Spleen (tissue), 11 donors: ENCODE measurements at regions not wholly inside any gene's neighbourhood (a gene's known extent, or its start where the extent isn't known, plus 50 kb on each side); places are given as distances from the start of the nearest gene placed in this dataset.

Source experiments
- DNase-seq: peaks from one replicate; pipeline ENCODE4 v3.0.0-alpha.2; 2020
- H3K27ac ChIP-seq, 8 donors: fragments of 200-600 bp; sonication (generic) in 7 of 8; 1 replicate in 4 of 8; 2 replicates in 4 of 8; pipeline versions ENCODE4 v1.5.0 to v1.8.0; 2016 to 2021; ENCODE audit warnings: inconsistent platforms in 4 of 8, mild to moderate bottlenecking in 4 of 8, moderate library complexity in 1 of 8
- H3K27me3 ChIP-seq, 7 donors: fragments of 200-600 bp; sonication (generic) in 6 of 7; replicated peaks in 1 of 7; 1 replicate in 4 of 7; 2 replicates in 3 of 7; pipeline versions ENCODE4 v1.5.0 to v1.8.0; 2016 to 2021; ENCODE audit warnings: inconsistent platforms in 3 of 7, mild to moderate bottlenecking in 1 of 7
- H3K36me3 ChIP-seq, 6 donors: fragments of 200-600 bp; sonication (generic) in 5 of 6; 1 replicate in 4 of 6; 2 replicates in 2 of 6; pipeline versions ENCODE4 v1.5.0 to v1.8.0; 2016 to 2021; ENCODE audit warnings: inconsistent platforms in 2 of 6
- H3K4me1 ChIP-seq, 6 donors: fragments of 200-600 bp; sonication (generic) in 5 of 6; 1 replicate in 3 of 6; 2 replicates in 3 of 6; pipeline versions ENCODE4 v1.5.0 to v1.8.0; 2016 to 2021; ENCODE audit warnings: inconsistent platforms in 3 of 6
- H3K4me3 ChIP-seq, 8 donors: fragments of 200-600 bp; sonication (generic) in 7 of 8; 1 replicate in 4 of 8; 2 replicates in 4 of 8; pipeline versions ENCODE4 v1.5.0 to v1.8.0; 2016 to 2021; ENCODE audit warnings: inconsistent platforms in 4 of 8, mild to moderate bottlenecking in 4 of 8, moderate library complexity in 2 of 8
- H3K9me3 ChIP-seq, 8 donors: fragments of 200-600 bp; sonication (generic) in 7 of 8; 1 replicate in 4 of 8; 2 replicates in 4 of 8; pipeline versions ENCODE4 v1.5.0 to v1.8.0; 2016 to 2021; ENCODE audit warnings: inconsistent platforms in 4 of 8
- CTCF ChIP-seq, 11 experiments: fragments of 200-600 bp in 7 of 11; fragments of 450-650 bp in 4 of 11; sonication (generic) in 4 of 11; IDR thresholded peaks in 8 of 11; conservative IDR thresholded peaks in 3 of 11; 1 replicate in 7 of 11; 2 replicates in 4 of 11; pipeline versions ENCODE4 v1.4.0 to v1.8.0; 2016 to 2021; ENCODE audit warnings: antibody characterized with exemption in 11 of 11, inconsistent platforms in 4 of 11, mild to moderate bottlenecking in 1 of 11
- POLR2A ChIP-seq, 3 donors: fragments of 450-650 bp; IDR thresholded peaks; one replicate each; pipeline ENCODE4 v1.5.1; 2017; ENCODE audit warnings: antibody characterized with exemption in 3 of 3, mild to moderate bottlenecking in 1 of 3
- POLR2AphosphoS5 ChIP-seq, 3 donors: sonication (generic); formaldehyde crosslinking; IDR thresholded peaks; one replicate each; pipeline ENCODE4 v1.5.1; 2017; ENCODE audit warnings: antibody characterized with exemption in 3 of 3
- WGBS, 5 donors: extraction: QIAGEN DNeasy Blood & Tissue Kit in 3 of 5; methylation state at CpG; one replicate each; pipeline versions ENCODE4 v1.1.5 to v1.1.7; 2013 to 2018; 5-methylcytosine and 5-hydroxymethylcytosine counted together
- intact Hi-C: fragments of 100-400 bp; cut with DNase I; formaldehyde crosslinking; loops from one replicate; pipeline ENCODE4 v1.15.0; 2023; ENCODE audit warnings: low total_unique reads
- donor health status: healthy with polysubstance abuse.
- donor health status: DM: no; HTN: no; CAD: no; lungs with moderate emphysema.
- donor health status: DM: no; HTN: no; CAD: no.
- donor health status: Bipolar disorder and iron deficiency.
- donor health status: healthy.
- donor health status: DM: no; HTN: no; CAD: no.
- donor health status: DM: yes; HTN: yes; CAD: no.

GRCh38 chr9:108241384-108242073 lies 614.3 kb downstream of the ACTL7B start:
- intact Hi-C loops, result no loop called here
- WGBS, 5 donors, result 68 to 86% (median 83%) methylated on average over 1 of the region's 1 CpG
- DNase-seq, result no peak
- no peaks in the 10 kb centered on the region for H3K4me1 ChIP-seq
- no peaks in the 10 kb centered on the region for H3K27me3 ChIP-seq
- peaks cover 0 to 8% (median 0%) of the 10 kb centered on the region in 8 donors for H3K9me3 ChIP-seq
- H3K27ac ChIP-seq, result no peak overlapping the region
- no peaks in the 10 kb centered on the region for H3K36me3 ChIP-seq
- H3K4me3 ChIP-seq, result no peak overlapping the region
- TF ChIP-seq POLR2A (IDR thresholded peaks at IDR 0.05), result no peak
- TF ChIP-seq POLR2AphosphoS5 (IDR thresholded peaks at IDR 0.05), result no peak
- no peak for TF ChIP-seq CTCF (IDR thresholded peaks at IDR 0.05 in 8 of 11, conservative IDR thresholded peaks at IDR 0.05 in 3 of 11)

DNA sequence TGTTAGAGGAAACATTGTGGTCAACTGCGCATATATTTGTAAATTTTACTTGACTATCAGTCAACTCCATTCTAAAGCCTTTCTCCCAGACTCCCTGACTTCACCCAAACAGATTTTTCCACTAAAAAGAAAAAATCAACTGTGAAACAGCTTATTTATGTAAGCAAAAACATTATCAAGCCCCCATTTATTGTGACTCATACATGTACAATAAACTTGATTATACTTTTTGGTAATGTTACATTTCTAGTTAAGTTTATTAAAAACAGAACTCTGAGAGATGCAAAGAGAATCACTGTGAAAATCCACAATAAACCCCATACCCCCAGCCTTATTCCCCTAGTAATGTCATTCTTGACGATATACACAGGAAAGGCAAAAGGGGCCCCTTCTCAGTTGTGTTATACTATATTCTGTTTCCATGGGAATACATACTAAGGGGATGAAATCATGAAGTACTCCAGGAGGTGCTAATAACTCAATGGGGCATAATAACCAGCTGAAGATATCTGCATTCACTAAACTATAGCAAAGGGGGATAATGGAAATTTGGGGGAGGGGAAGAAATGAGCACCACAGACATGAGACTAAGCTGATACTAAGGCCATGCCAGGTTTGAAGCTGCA lies 616.0 kb downstream of the ACTL7B start:
- WGBS, 5 donors, result 86 to 96% (median 92%) methylated on average over 2 of the region's 2 CpGs
- TF ChIP-seq POLR2AphosphoS5 (IDR thresholded peaks at IDR 0.05), result no peak
- no peak for TF ChIP-seq POLR2A (IDR thresholded peaks at IDR 0.05)
- TF ChIP-seq CTCF (IDR thresholded peaks at IDR 0.05 in 8 of 11, conservative IDR thresholded peaks at IDR 0.05 in 3 of 11), result no peak
- H3K36me3 ChIP-seq, result no peaks in the 10 kb centered on the region

DNA sequence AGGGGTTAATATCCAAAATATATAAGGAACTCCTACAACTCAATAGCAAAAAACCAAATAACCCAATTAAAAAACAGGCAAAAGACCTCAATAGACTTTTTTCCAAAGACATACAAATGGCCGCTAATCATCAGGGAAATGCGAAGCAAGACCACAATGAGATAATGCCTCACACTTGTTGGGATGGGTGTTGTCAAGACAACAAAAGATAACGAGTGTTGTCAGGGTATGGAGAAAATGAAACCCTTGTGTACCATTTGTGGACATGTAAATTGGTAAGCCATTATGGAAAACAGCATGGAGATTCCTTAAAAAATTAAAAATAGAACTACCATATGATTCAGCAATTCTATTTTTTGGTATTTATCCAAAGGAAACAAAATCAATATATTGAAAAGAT lies 620.2 kb downstream of the ACTL7B start:
- TF ChIP-seq POLR2AphosphoS5 (IDR thresholded peaks at IDR 0.05) (no peak), CTCF (IDR thresholded peaks at IDR 0.05 in 8 of 11, conservative IDR thresholded peaks at IDR 0.05 in 3 of 11) (no peak), POLR2A (IDR thresholded peaks at IDR 0.05) (no peak)
- H3K9me3 ChIP-seq, result peaks cover 0 to 8% (median 0%) of the 10 kb centered on the region in 8 donors
- 92 to 95% (median 93%) methylated on average over 3 of the region's 3 CpGs for WGBS, 5 donors

More for the DNA sequence above, 616.0 kb downstream of the ACTL7B start:
- intact Hi-C loops, result no loop called here
- Histone ChIP-seq H3K4me3 (no peak overlapping the region), H3K4me1 (no peaks in the 10 kb centered on the region), H3K27me3 (no peaks in the 10 kb centered on the region), H3K27ac (no peak overlapping the region), H3K9me3 (peaks cover 0 to 8% (median 0%) of the 10 kb centered on the region in 8 donors)
- DNase-seq, result no peak

GRCh38 chr9:108234811-108235210 lies 621.0 kb downstream of the ACTL7B start:
- TF ChIP-seq POLR2A (IDR thresholded peaks at IDR 0.05), result no peak
- no peak for TF ChIP-seq CTCF (IDR thresholded peaks at IDR 0.05 in 8 of 11, conservative IDR thresholded peaks at IDR 0.05 in 3 of 11)
- no peak for TF ChIP-seq POLR2AphosphoS5 (IDR thresholded peaks at IDR 0.05)
- no peaks in the 10 kb centered on the region for H3K36me3 ChIP-seq
- H3K4me3 ChIP-seq, result no peak overlapping the region
- 79 to 90% (median 87%) methylated on average over 5 of the region's 5 CpGs for WGBS, 5 donors
- H3K9me3 ChIP-seq, result peaks cover 0 to 11% (median 3%) of the 10 kb centered on the region in 8 donors
- intact Hi-C loops, result no loop called here
- no peaks in the 10 kb centered on the region for H3K4me1 ChIP-seq
- no peak overlapping the region for H3K27ac ChIP-seq
- no peaks in the 10 kb centered on the region for H3K27me3 ChIP-seq
- DNase-seq, result no peak

More for the DNA sequence above, 620.2 kb downstream of the ACTL7B start:
- intact Hi-C loops, result no loop called here
- no peaks in the 10 kb centered on the region for H3K36me3 ChIP-seq
- no peak for DNase-seq
- H3K4me3 ChIP-seq, result no peak overlapping the region
- H3K27me3 ChIP-seq, result no peaks in the 10 kb centered on the region
- no peaks in the 10 kb centered on the region for H3K4me1 ChIP-seq
- H3K27ac ChIP-seq, result no peak overlapping the region
